HUDEP-2 (cell line): ENCODE measurements at regions not wholly inside any gene's neighbourhood (a gene's known extent, or its start where the extent isn't known, plus 50 kb on each side); places are given as distances from the start of the nearest gene placed in this dataset.

Source experiments
- DNase-seq, 76 experiments: peaks; one replicate each; lab custom pipeline; 2025; ENCODE audit not compliant: unreplicated experiment in 76 of 76; lab: John Stamatoyannopoulos, UW

DNA sequence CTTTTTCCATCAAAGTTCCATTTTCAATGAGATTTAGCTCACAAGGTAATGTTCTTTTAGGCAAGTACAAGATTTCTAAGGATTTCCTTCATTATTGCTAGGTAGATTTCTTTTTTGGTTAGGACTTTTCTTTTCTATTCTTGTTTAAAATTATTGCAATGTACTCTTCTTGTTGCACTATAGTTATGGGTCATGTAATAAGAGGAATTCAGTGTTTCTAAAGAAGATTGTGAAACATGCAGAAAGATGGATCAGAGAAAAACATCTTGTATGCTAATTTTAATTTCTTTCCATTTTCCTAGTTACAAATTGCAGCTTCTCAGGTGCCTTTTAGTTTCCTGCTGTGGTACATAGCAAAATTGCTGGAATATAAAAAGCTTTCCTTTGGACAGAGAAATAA, 56.1 kb downstream of the BTG1 start:
- no peak for DNase-seq

DNA sequence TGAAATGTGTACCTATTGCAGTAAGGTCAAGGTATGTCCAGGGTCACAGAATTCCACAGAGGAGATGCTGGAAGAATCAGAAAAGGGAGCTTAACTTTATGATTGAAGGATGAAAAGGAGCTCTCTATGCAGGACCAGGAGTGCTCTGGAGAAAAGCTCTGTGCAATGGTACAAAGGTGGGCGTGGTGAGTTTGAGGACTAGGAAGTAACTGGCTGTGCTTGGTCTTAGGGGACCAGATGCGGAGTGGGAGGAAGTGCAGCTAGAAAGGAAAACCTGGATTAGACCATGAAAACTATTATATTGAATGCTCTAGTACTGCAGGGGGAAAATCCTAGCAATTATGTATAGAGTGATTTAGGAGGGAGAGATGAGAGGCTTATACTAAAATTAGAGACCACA, 56.8 kb downstream of the BTG1 start:
- no peak for DNase-seq

DNA sequence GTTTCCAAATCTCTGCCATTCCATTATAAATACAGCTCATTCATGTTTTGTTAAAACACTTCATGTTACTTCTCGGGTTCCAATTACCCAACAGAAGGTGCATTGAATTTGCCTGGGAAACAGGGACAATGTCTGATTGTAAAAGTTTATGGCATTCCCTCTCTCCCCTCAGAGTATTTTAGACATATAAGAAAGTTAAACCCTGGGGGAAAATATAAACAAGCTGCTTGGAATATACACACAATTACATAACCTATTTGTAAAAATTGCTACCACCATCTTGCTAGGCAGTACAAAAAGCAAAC, 60.0 kb downstream of the BTG1 start:
- no peak for DNase-seq

DNA sequence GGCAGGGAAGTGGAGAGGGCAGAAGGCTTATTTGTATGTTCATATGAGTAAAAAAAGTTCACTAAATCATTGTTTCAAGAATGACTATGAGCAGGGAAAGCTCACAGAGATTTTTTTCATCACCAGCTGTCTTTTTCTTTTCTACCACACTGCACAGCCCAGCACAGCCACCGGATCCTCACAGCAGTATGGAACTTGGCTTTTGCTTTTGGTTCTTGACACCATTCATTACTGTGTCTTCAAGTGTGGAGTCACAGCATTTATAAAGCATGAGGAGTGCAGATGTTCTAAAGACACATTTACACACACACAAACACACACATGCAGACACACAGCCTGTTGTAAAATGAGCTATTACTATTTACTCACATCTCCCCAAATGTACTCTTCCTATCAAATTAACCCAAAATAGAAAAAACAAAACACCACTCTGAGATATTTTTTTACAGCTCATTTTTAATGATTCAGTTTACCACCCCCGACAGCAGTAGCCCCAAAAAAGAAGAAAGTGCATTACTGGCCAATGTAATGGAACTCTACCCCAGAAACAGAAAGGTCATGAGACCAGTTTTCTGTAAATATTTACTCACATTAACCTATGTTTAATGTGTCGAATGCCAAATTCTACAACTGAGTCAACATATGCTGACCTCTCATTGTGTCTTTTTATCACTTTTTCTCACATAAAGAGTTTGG, 60.5 kb downstream of the BTG1 start:
- no peak for DNase-seq

DNA sequence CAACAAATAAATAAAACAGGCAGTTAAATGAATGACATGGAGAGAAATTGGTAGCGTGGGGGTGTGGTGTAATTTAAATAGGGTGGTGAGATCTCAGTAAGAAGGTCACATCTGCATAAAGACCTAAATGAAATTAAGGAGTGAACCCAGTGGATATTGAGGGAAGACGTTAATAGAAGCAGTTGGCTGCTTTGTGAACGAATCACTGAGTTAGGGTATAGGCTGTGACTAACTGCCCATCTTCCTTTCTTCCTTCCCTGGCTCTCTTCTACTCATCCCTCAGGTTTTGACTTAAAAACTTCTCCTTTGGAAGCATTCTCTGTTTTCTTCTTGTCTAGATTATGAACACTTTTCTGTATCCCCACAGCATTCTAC, 64.7 kb downstream of the BTG1 start:
- DNase-seq, result no peak

DNA sequence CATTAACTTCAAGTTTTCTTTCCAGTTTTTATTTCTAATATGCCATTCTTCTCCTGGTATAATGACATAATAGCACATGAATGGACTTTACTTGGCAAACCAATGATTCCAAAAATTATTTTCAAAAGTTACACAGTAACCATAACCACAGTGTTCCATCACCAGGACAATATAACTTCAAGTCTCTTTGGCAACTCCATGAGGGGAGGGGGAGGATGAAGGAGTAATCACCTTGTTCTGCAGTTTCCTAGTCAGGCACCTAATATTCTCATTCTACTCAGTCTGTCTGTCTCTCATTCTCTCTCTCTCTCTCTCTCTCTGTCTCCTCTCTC, 66.6 kb downstream of the BTG1 start:
- DNase-seq, result no peak

DNA sequence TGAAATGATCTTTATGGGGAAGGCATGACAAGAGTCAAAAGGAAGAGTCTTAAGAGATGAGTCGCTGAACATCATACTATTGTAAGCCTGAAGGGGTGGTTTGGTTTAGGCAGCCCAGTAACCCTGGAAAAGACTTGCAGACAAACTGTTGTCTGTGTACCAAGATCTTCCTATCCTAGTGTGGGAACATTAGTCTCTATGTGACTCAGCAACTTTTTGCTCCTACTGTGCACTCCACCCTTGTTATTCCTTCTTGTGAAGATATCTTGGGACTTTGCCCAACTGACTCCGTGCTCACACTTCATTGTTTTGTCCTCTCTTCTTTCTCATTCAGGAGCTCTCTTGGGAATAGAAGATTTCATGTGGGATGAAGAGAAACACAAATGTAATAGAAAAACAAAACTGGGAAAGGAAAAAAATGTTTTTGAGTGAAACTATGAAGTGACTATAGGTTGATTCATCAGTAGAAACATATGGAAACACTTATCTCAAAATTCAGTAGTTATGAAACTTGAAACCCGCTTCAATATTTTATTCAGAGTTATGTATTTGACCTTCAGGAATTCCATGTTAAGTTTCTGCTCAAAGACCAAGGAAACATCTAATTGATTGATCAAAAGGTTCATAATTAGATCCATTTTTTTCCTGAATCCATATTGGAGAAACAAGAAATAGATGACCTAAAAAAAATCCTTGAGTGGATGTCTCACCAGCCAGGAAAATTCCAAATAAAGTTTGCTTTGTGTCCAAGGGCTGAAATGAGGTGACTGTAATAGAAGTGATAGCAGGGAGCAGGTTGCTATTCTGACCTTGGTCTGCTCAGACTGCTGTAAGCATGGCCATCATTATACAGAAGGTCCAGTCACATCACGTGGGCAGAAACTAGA, 67.2 kb downstream of the BTG1 start:
- DNase-seq, result peak in 13 of 76 experiments; percentile 2 to 55 (median 19)

DNA sequence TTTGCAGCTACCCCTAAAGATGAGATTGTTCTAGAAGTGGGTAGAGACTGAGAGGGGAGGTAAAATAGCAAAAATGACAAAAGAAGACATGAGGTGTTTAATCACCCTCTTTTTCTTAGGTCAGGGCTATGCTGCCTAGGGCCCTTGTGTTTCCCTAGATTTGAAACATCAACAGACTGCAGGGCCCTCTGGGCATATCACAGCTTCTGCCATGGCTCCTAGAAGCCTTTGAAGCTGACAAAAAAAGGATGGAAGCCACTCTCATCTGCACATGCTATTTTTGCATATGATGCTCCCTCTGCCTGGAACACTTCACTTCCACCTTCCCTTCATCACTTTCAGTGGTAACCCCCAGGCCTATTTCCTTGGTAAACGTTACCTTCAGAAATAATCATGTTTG, 68.1 kb downstream of the BTG1 start:
- no peak for DNase-seq

DNA sequence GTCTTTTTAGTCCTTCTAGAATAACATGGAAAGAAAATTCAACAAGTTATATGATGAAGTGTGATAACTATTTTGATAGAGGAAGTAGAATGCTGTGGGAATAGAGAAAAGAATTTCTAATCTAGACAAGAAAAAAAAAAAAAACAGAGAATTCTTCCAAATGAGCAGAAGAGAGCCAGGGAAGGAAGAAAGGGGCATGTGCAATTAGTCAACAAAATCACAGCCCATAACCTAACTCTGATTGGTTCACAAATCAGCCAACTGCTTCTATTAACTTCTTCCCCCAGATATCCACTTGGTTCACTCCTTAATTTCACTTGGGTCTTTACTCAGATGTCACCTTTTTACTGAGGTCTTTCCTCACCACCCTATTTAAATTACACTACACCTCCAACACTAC, 69.5 kb downstream of the BTG1 start:
- DNase-seq, result no peak

DNA sequence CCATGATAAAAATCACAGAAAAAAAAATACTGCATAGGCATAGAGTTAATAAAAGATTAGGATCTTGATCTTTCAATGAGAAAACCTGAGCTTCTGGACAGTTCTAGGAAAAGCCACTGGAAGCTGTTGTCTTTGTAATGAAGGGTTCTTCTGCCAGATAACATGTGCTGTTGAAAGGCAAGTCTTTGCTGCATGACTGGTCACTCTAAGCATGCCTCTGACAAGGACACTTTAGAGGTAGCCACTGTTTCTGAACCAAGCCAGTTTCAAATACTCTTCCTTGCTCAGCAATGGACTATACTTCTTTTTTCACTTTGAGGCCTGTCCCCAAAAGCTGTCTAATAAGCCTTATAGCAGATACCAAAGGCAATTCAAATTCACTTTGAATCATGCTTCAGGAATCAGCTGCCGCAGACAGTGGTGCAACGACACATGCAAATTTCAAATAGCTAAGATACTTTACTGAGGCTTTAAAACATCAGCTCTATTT, 70.2 kb downstream of the BTG1 start:
- DNase-seq, result no peak

DNA sequence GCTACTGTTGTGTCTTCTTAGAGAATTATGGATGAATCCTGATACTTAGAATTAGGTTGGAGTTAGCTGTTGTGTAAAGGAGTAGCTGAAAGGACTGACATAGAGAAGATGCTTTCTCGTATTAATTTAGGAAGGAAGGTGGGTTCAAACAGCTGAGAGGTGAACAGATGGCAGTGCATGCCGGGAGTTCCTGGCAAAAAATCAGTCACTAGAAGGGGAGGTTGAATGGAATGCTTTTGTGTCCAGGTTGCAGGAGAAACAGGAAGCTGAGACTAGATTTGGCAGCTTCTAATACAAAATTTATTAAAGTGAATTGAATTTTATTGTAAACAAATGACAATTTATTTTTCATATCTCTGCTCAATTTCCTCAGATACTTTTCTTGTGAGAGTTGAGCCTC, 70.8 kb downstream of the BTG1 start:
- no peak for DNase-seq

DNA sequence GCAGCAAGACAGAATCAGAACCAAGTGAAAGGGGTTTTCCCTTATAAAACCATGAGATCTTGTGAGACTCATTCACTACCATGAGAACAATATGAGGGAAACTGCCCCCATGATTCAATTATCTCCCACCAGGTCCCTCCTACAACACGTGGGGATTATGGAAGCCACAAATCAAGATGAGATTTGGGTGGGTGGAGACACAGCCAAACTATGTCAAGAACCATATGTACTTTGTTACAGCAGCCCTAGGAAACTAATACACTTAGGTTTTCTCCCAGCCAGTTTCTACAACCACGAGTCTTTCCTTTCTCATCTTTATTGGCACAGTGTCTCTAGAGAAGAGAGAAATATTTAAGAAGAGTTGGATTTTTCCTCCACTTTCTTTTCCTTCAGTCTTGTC, 72.6 kb downstream of the BTG1 start:
- DNase-seq, result no peak

DNA sequence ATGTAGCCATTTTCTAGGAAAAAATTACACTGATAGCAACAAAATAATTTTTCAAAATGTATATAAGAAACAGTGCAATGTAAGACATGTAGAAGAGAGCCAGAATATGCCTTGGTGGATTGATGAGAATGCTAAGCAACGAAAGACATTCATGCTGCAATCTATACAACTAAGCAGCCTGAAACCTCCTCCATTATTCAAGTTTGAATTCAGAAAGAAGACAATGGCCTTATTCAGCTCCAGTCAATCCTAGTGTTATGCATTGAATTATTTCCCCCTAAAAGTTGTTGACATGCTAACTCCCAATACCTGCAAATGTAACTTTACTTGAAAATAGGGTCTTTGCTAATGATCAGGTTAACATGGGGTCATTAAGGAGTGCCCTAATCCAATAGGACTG, 73.5 kb downstream of the BTG1 start:
- no peak for DNase-seq

DNA sequence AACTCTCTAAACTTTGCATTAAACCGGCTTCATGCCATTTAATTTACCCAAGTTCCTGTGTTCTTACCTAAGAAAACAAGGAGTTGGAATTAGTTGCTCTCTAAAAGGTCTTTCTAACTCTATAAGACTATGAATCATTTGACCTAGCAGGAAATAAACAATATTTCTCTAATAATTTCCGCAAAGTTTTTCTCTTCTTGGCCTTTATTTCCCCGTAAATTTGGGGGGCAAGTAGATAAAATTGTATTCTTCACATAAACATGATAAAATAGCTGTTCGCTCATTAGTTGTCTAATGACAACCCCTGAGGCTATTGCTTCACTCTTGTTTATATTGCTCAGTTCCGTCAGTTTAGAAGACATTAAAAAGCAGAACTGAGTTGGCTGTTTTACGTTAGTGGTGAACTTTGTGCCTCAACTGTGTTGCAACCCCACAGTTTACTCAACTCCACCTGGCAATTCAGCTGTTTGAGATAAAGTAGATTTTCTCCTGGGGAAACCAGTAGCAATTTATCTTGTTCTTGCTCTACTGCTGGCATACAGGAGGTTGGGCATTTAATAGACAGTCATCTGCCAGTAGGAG, 74.7 kb downstream of the BTG1 start:
- DNase-seq, result no peak

DNA sequence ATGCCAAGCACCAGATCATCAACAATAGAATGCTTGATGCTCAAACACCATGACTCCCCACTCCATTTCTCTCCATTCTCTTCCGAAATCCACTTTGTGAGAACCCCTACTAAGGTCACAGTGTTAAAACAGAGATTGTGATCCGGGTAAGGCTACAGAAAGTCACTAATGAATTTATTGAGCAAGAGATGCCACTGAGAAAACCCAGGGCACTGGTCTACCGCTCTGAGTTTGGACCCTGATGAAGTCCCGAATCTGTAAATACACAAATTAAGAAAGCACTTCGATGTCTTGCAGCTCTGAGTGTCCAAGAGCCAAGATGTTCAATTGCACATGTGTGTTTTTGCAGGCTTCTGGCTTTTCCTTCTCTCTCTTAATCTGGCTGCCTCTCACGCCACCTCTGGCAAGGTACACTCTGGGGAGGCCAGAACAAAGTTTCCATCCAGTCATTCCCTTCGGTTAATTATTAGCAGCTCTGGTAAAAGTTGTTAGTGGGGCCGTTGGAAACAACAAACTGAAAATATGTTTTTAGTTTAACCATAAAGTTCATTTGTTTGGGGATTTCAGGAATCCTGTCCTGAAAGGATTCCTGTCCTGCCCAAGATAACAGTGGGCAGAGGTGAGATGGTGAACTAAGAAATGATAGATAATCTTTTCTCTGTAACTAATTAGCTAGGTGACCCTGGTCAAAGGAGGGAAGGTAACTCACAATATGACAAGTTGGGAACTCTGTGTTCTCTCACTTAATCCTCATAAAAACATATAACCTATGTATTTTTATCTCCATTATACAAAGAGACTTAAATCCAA, 75.4 kb downstream of the BTG1 start:
- no peak for DNase-seq

DNA sequence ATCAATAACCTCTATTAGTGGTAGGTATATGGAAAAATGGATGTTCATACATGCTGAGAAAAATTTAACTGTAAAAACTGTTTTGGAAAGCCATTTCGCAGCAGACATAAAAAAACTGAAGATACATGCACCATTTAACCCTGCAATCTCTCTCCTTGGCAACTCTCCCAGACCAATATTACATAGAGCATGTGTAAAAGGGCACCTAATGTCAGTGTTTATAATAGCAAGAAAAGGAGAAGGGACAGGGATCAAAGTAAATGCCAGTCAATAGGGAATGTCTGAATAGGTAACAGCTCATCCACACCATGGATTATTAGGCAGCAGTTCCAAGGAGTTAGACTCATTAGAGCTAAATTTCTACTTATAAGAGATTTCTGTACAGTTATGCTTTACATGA, 77.2 kb downstream of the BTG1 start:
- DNase-seq, result peak in 1 of 76 experiments; percentile 4

DNA sequence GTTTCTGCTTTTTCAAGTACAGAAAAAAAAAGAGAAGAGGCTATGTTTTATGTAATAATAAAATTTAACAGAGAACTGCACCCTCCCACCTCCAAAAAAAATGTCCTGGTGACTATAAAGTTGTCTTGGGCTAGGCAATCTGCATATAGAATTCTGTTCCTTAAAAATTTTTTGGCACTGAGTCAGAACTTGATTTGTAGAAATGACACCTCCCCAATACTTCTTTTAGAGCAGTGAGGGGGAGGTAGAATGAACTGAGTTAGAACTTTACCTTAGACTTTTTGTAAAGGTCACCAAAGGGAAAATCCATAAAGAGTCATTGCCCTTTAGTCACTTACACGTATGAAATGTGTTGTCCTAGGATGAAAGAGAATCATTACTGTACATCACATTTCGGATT, 80.0 kb downstream of the BTG1 start:
- DNase-seq, result no peak

DNA sequence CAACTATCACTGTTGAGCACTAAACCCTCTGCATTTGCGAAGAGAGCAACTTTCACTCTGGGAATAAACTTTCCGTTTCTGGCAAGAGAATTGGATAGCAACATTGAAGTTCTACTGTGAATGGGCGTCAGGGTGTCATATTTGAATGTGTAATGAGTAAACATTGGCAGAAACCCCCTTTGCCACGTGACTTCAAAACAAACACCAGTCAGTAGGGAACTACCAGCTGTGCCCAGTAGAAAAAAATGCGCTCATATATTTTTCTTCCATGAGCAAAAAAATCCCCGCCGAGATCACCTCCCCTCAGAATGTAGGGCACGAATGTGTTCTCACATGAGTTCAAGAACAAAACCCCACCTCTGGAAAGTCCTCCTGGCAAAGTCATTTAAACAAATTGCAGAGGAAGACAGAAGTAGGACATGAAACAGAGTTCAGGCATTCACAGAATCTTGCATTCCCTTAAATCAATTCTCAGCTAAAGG, 80.6 kb downstream of the BTG1 start:
- no peak for DNase-seq

DNA sequence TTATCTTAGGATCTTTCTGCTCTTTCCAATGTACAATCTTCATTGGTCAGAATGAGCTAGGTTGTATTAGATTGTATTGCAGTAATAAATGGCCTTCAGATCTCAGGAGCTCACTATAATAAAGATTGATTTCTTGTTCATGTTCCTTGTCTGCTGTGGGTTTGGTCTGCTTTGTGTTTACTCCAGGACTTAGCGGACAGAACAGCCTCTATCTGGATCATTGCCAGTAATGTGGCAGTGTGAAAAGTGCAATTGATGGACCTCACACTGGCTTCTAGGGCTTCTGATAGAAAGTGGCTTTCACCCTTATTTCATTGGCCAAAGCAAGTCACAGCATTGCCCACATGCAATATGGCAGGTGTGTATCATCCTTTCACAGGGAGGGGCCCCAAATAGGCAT, 81.2 kb downstream of the BTG1 start:
- DNase-seq, result no peak

DNA sequence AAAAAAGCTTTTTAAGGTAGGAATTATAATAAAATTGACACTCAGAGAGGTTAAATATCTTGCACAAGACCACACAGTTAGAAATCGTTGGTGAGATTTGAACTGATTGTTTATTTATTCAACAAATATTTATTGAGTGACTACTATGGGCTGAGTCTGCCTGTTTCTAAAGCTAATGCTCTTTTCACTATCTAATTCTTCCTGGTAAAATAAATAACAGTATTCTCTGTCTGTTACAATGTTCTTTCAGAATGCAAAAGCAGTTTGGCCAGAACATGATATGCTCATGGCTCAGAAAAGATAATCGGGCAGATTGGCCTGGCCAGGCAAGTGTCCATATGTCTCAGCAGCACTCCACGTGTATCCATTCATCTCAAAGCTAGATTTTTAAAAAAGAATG, 82.0 kb downstream of the BTG1 start:
- DNase-seq, result peak in 1 of 76 experiments; percentile 12
